Lung (tissue), 11 donors: ENCODE measurements at regions not wholly inside any gene's neighbourhood (a gene's known extent, or its start where the extent isn't known, plus 50 kb on each side); places are given as distances from the start of the nearest gene placed in this dataset.

Experiments used
- ATAC-seq: fragments of 200-7000 bp; cut with Tn5 transposase; one replicate; pipeline ENCODE4 v1.9.1; 2020; ENCODE audit warnings: moderate number of reproducible peaks; ENCODE audit not compliant: insufficient read depth, low FRiP score
- DNase-seq, 3 donors: peaks; one replicate each; pipeline ENCODE4 v3.0.0-alpha.2; 2013 to 2017
- H3K27ac ChIP-seq, 2 donors: one replicate each; pipeline ENCODE4 v1.5.1; 2013; ENCODE audit warnings: mild to moderate bottlenecking in 2 of 2, moderate library complexity in 2 of 2, control low read depth in 1 of 2, inconsistent platforms in 1 of 2, low read depth in 1 of 2, low read length in 1 of 2
- H3K27me3 ChIP-seq, 3 donors: one replicate each; pipeline ENCODE4 v1.5.1; 2013; ENCODE audit warnings: low read length in 2 of 3; ENCODE audit not compliant: control insufficient read depth in 3 of 3, insufficient read depth in 3 of 3
- H3K36me3 ChIP-seq, 4 donors: one replicate each; pipeline ENCODE4 v1.5.1; 2013; ENCODE audit warnings: low read length in 4 of 4, mild to moderate bottlenecking in 1 of 4, moderate library complexity in 1 of 4; ENCODE audit not compliant: control insufficient read depth in 4 of 4, insufficient read depth in 4 of 4
- H3K4me1 ChIP-seq, 5 donors: one replicate each; pipeline ENCODE4 v1.5.1; 2013; ENCODE audit warnings: low read length in 5 of 5, mild to moderate bottlenecking in 2 of 5, moderate library complexity in 1 of 5; ENCODE audit not compliant: control insufficient read depth in 5 of 5, insufficient read depth in 5 of 5
- H3K4me3 ChIP-seq: one replicate; pipeline ENCODE4 v1.5.1; 2013; ENCODE audit warnings: mild to moderate bottlenecking, control low read depth, moderate library complexity
- H3K9ac ChIP-seq, 2 donors: one replicate each; pipeline ENCODE4 v1.5.1; 2013; ENCODE audit warnings: low read length in 2 of 2, control low read depth in 1 of 2; ENCODE audit not compliant: insufficient read depth in 1 of 2
- H3K9me3 ChIP-seq, 4 donors: one replicate each; pipeline ENCODE4 v1.5.1; 2013; ENCODE audit warnings: low read length in 3 of 4, mild to moderate bottlenecking in 1 of 4, moderate library complexity in 1 of 4; ENCODE audit not compliant: control insufficient read depth in 4 of 4, insufficient read depth in 3 of 4
- WGBS, 2 donors: extraction: QIAGEN DNeasy Blood & Tissue Kit; methylation state at CpG; one replicate each; pipeline ENCODE4 v1.1.7; 2013; 5-methylcytosine and 5-hydroxymethylcytosine counted together
- TF ChIP-seq, protein P1 (sequence below): IDR thresholded peaks from 2 replicates; pipeline ENCODE4 v1.5.1; 2012; ENCODE audit warnings: mild to moderate bottlenecking; ENCODE audit errors: control extremely low read depth, extremely low read depth
- donor health status: control.
- donor health status: control.
- donor health status: Bipolar disorder and iron deficiency.
- donor health status: healthy.
- donor health status: DM: yes; HTN: yes; CAD: no.

DNA sequence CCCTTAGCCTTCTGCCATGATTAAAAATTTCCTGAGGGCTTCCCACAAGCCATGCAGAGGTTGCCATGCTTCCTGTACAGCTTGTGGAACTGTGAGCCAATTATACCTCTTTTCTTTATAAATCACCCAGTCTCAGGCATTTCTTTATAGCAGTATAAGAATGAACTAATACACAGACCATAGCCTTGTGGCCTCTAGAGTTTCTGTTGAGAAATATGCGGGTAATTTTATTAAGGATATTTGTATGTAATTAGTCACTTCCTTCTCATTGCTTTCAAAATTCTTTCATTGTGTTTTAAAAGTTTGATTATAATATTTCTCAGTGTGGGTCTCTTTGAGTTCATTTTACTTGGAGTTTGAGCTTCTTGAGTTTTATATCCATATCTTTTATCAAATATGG is 484.9 kb downstream of the COL12A1 start:
- WGBS, 2 donors: 92 to 95% methylated on average over 1 of the region's 1 CpG
- Histone ChIP-seq H3K27ac (no peak overlapping the region), H3K4me3 (no peak overlapping the region), H3K9ac (no peak overlapping the region), H3K27me3 (no peaks in the 10 kb centered on the region), H3K9me3 (peaks cover 0 to 6% (median 0%) of the 10 kb centered on the region in 4 donors), H3K4me1 (no peaks in the 10 kb centered on the region), H3K36me3 (no peaks in the 10 kb centered on the region)
- TF ChIP-seq, protein P1, sequence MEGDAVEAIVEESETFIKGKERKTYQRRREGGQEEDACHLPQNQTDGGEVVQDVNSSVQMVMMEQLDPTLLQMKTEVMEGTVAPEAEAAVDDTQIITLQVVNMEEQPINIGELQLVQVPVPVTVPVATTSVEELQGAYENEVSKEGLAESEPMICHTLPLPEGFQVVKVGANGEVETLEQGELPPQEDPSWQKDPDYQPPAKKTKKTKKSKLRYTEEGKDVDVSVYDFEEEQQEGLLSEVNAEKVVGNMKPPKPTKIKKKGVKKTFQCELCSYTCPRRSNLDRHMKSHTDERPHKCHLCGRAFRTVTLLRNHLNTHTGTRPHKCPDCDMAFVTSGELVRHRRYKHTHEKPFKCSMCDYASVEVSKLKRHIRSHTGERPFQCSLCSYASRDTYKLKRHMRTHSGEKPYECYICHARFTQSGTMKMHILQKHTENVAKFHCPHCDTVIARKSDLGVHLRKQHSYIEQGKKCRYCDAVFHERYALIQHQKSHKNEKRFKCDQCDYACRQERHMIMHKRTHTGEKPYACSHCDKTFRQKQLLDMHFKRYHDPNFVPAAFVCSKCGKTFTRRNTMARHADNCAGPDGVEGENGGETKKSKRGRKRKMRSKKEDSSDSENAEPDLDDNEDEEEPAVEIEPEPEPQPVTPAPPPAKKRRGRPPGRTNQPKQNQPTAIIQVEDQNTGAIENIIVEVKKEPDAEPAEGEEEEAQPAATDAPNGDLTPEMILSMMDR: no peak
- no peak for DNase-seq
- no peak for ATAC-seq

DNA sequence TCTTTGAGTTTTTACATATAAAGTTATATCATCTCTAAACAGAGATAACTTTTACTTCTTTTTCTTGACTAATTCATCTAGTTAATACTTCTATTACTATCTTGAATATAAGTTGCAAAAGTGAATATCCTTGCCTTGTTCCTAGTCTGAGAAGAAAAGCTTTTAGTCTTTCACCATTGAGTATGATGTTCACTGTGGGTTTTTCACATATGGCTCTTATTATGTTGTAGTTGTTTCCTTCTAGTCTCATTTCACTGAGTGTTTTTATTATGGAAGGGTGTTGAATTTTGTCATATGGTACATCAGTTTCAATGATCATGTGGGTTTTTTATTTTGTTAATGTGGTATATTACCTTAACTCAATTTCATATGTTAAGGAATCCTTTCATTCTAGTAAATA is 488.3 kb downstream of the COL12A1 start:
- Histone ChIP-seq H3K9ac (no peak overlapping the region), H3K27me3 (no peaks in the 10 kb centered on the region), H3K4me1 (no peaks in the 10 kb centered on the region), H3K27ac (no peak overlapping the region), H3K36me3 (no peaks in the 10 kb centered on the region), H3K9me3 (no peaks in the 10 kb centered on the region), H3K4me3 (no peak overlapping the region)
- TF ChIP-seq, protein P1: no peak
- no peak for DNase-seq
- no peak for ATAC-seq

DNA sequence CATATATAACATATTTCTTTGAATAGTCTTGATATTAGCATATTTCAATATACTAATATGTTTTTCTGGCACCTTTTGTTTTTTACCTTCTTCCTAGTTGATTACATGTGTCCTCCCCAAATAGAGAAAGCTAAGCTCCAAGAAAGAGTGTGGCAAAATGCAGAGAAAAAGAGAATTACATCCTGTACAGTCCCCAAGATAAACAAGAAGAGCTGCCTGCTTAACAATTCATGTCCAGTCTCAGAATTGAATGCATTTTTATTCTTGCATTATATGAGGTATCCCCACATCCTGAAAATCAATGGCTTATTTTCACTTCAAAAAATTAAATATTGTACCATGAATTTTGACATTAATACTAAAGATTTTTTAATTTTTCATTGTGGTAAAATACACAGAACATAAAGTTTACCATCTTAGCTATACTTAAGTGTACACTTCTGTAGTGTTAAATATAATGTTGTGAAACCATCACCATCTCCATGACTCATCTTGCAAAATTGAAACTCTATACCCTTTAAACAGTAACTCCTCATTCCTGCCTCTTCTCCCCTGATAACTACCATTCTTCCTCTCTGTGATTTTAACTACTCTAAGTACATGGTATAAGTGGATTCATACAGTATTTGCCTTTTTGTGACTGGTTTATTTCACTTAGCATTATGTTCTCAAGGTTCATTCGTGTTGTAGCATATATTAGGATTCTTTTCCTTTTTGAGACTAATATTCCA is 490.3 kb downstream of the COL12A1 start:
- H3K9ac ChIP-seq: no peak overlapping the region
- DNase-seq: no peak
- H3K36me3 ChIP-seq: no peaks in the 10 kb centered on the region
- 57 to 86% methylated on average over 1 of the region's 1 CpG for WGBS, 2 donors
- no peaks in the 10 kb centered on the region for H3K4me1 ChIP-seq
- H3K27ac ChIP-seq: no peak overlapping the region
- no peaks in the 10 kb centered on the region for H3K27me3 ChIP-seq
- TF ChIP-seq, protein P1: no peak
- no peak for ATAC-seq
- no peaks in the 10 kb centered on the region for H3K9me3 ChIP-seq
- no peak overlapping the region for H3K4me3 ChIP-seq

DNA sequence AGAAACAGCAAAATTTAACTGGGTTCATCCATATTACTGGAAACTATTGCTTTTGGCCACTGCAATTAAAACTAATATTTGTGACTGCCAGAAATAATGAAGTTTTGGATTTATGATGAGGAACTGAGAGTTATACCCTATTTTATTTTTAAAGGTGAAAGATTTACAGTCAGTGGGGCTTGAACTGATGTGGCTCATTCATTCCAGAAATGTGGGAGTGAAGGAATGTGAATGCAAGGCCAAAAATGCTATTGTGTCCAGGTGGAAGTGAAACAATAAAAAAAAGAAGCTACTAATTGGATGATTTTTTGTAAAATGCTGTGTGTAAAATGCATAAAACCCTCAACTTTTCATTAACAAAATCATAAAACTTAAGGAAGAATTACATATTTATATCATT is 491.9 kb downstream of the COL12A1 start:
- H3K27me3 ChIP-seq: no peaks in the 10 kb centered on the region
- ATAC-seq: no peak

More for the DNA sequence above, 491.9 kb downstream of the COL12A1 start:
- Histone ChIP-seq H3K9ac (no peak overlapping the region), H3K4me3 (no peak overlapping the region), H3K36me3 (no peaks in the 10 kb centered on the region), H3K27ac (no peak overlapping the region), H3K9me3 (no peaks in the 10 kb centered on the region), H3K4me1 (no peaks in the 10 kb centered on the region)
- TF ChIP-seq, protein P1: no peak
- no peak for DNase-seq
